Neural progenitor cell (in vitro differentiated cells): ENCODE measurements at regions not wholly inside any gene's neighbourhood (a gene's known extent, or its start where the extent isn't known, plus 50 kb on each side); places are given as distances from the start of the nearest gene placed in this dataset.

Experiments
- DNase-seq: peaks from one replicate; pipeline ENCODE4 v3.0.0-alpha.2; 2016; ENCODE audit warnings: low spot score
- H2AFZ ChIP-seq: fragments of 200-600 bp; sonication (generic); replicated peaks from 2 replicates; pipeline ENCODE4 v1.6.1; 2016; ENCODE audit warnings: antibody characterized with exemption
- H3F3A ChIP-seq: fragments of 200-600 bp; sonication (generic); 2 replicates; pipeline ENCODE4 v1.6.1; 2016; ENCODE audit warnings: antibody characterized with exemption, low read depth
- H3K27ac ChIP-seq: fragments of 200-600 bp; sonication (generic); 2 replicates; pipeline ENCODE4 v1.5.1; 2016; ENCODE audit warnings: mild to moderate bottlenecking
- H3K27me3 ChIP-seq: fragments of 200-600 bp; sonication (generic); 2 replicates; pipeline ENCODE4 v1.6.1; 2016; ENCODE audit warnings: mild to moderate bottlenecking, moderate library complexity
- H3K36me3 ChIP-seq: fragments of 200-600 bp; sonication (generic); 2 replicates; pipeline ENCODE4 v1.5.1; 2016
- H3K4me1 ChIP-seq: fragments of 200-600 bp; sonication (generic); 2 replicates; pipeline ENCODE4 v1.6.1; 2016; ENCODE audit warnings: mixed run types
- H3K4me2 ChIP-seq: fragments of 200-600 bp; sonication (generic); 2 replicates; pipeline ENCODE4 v1.6.1; 2016
- H3K4me3 ChIP-seq: fragments of 200-600 bp; sonication (generic); 2 replicates; pipeline ENCODE4 v1.5.1; 2016
- H3K79me2 ChIP-seq: fragments of 200-600 bp; sonication (generic); 2 replicates; pipeline ENCODE4 v1.6.1; 2016; ENCODE audit warnings: low read depth
- H3K9ac ChIP-seq: fragments of 200-600 bp; sonication (generic); 2 replicates; pipeline ENCODE4 v1.6.1; 2016
- H3K9me3 ChIP-seq: fragments of 200-600 bp; sonication (generic); 2 replicates; pipeline ENCODE4 v1.5.1; 2016; ENCODE audit warnings: low read depth
- H4K20me1 ChIP-seq: fragments of 200-600 bp; sonication (generic); 2 replicates; pipeline ENCODE4 v1.6.1; 2016; ENCODE audit warnings: low read depth
- H3K27ac Mint-ChIP-seq: 3 replicates; pipeline ENCODE4 v1.8.0; 2021; ENCODE audit warnings: mixed read lengths
- H3K27me3 Mint-ChIP-seq: 2 replicates; pipeline ENCODE4 v1.8.0; 2022; ENCODE audit warnings: low read depth, mild to moderate bottlenecking, inconsistent platforms, moderate library complexity, mixed read lengths; ENCODE audit not compliant: insufficient read depth
- H3K36me3 Mint-ChIP-seq: 3 replicates; pipeline ENCODE4 v1.8.0; 2021; ENCODE audit warnings: mixed read lengths
- H3K4me1 Mint-ChIP-seq: 3 replicates; pipeline ENCODE4 v1.8.0; 2021; ENCODE audit warnings: mixed read lengths
- H3K4me3 Mint-ChIP-seq: 3 replicates; pipeline ENCODE4 v1.8.0; 2021; ENCODE audit warnings: mild to moderate bottlenecking, moderate library complexity, mixed read lengths
- H3K9me3 Mint-ChIP-seq: 3 replicates; pipeline ENCODE4 v1.8.0; 2020; ENCODE audit warnings: mixed read lengths
- CTCF ChIP-seq: fragments of 200-600 bp; sonication (generic); IDR thresholded peaks from 2 replicates; pipeline ENCODE4 v1.5.1; 2017; ENCODE audit warnings: antibody characterized with exemption, mild to moderate bottlenecking
- EZH2 ChIP-seq: fragments of 200-600 bp; sonication (generic); IDR thresholded peaks from 2 replicates; pipeline ENCODE4 v1.6.1; 2017; ENCODE audit warnings: antibody characterized with exemption, mild to moderate bottlenecking, moderate library complexity
- EZH2phosphoT487 ChIP-seq: fragments of 200-600 bp; sonication (generic); IDR thresholded peaks from 2 replicates; pipeline ENCODE4 v1.6.1; 2017; ENCODE audit warnings: antibody characterized with exemption

GRCh38 chr2:236359426-236360045, 95.3 kb upstream of the ASB18 start:
- Mint-ChIP-seq H3K9me3 (no peaks in the 10 kb centered on the region), H3K27ac (no peak overlapping the region), H3K4me3 (no peak overlapping the region), H3K4me1 (peaks cover 15% of the 10 kb centered on the region), H3K27me3 (peaks cover 5% of the 10 kb centered on the region), H3K36me3 (no peaks in the 10 kb centered on the region)
- no peaks in the 10 kb centered on the region for H3K27me3 ChIP-seq
- DNase-seq = no peak
- H3K27ac ChIP-seq = peak overlapping the region; percentile 46
- TF ChIP-seq CTCF (no peak), EZH2phosphoT487 (no peak), EZH2 (no peak)
- H3K4me3 ChIP-seq = no peak overlapping the region
- H4K20me1 ChIP-seq = no peaks in the 10 kb centered on the region
- no peak overlapping the region for H3K4me2 ChIP-seq
- no peak overlapping the region for H2AFZ ChIP-seq
- no peaks in the 10 kb centered on the region for H3K36me3 ChIP-seq
- H3F3A ChIP-seq = peaks cover 22% of the 10 kb centered on the region
- H3K4me1 ChIP-seq = peaks cover 4% of the 10 kb centered on the region
- H3K79me2 ChIP-seq = no peaks in the 10 kb centered on the region
- no peak overlapping the region for H3K9ac ChIP-seq
- no peaks in the 10 kb centered on the region for H3K9me3 ChIP-seq

GRCh38 chr2:236360496-236360895, 96.3 kb upstream of the ASB18 start:
- no peaks in the 10 kb centered on the region for H3K9me3 Mint-ChIP-seq
- no peak overlapping the region for H3K9ac ChIP-seq
- H3K27me3 Mint-ChIP-seq = peaks cover 7% of the 10 kb centered on the region
- H3K79me2 ChIP-seq = no peaks in the 10 kb centered on the region
- H3K4me2 ChIP-seq = no peak overlapping the region
- no peaks in the 10 kb centered on the region for H3K36me3 Mint-ChIP-seq
- no peak overlapping the region for H3K27ac Mint-ChIP-seq
- peaks cover 4% of the 10 kb centered on the region for H3K4me1 ChIP-seq
- H3K9me3 ChIP-seq = no peaks in the 10 kb centered on the region
- no peak overlapping the region for H2AFZ ChIP-seq
- peaks cover 22% of the 10 kb centered on the region for H3F3A ChIP-seq
- no peak overlapping the region for H3K4me3 ChIP-seq
- H3K4me3 Mint-ChIP-seq = no peak overlapping the region
- TF ChIP-seq CTCF (no peak), EZH2 (no peak), EZH2phosphoT487 (no peak)
- H3K36me3 ChIP-seq = no peaks in the 10 kb centered on the region
- no peaks in the 10 kb centered on the region for H3K27me3 ChIP-seq
- no peaks in the 10 kb centered on the region for H4K20me1 ChIP-seq
- DNase-seq = no peak
- H3K27ac ChIP-seq = no peak overlapping the region
- peaks cover 12% of the 10 kb centered on the region for H3K4me1 Mint-ChIP-seq

- no peak overlapping the region for H3K4me2 ChIP-seq
- Mint-ChIP-seq H3K4me1 (peaks cover 12% of the 10 kb centered on the region), H3K9me3 (no peaks in the 10 kb centered on the region), H3K27ac (no peak overlapping the region), H3K27me3 (peaks cover 7% of the 10 kb centered on the region), H3K36me3 (no peaks in the 10 kb centered on the region), H3K4me3 (no peak overlapping the region)
- H3K4me3 ChIP-seq = no peak overlapping the region
- peaks cover 4% of the 10 kb centered on the region for H3K4me1 ChIP-seq
- H4K20me1 ChIP-seq = no peaks in the 10 kb centered on the region
- H3K79me2 ChIP-seq = no peaks in the 10 kb centered on the region
- H3K9ac ChIP-seq = no peak overlapping the region
- TF ChIP-seq CTCF (no peak), EZH2 (no peak), EZH2phosphoT487 (no peak)
- no peaks in the 10 kb centered on the region for H3K27me3 ChIP-seq
- no peaks in the 10 kb centered on the region for H3K36me3 ChIP-seq
- no peaks in the 10 kb centered on the region for H3K9me3 ChIP-seq
- no peak for DNase-seq
- H3K27ac ChIP-seq = no peak overlapping the region
- H2AFZ ChIP-seq = no peak overlapping the region
- H3F3A ChIP-seq = peaks cover 8% of the 10 kb centered on the region
Measured at GRCh38 chr2:236363711-236364277, 99.6 kb upstream of the ASB18 start.
